MCF 10A (cell line): ENCODE measurements at regions not wholly inside any gene's neighbourhood (a gene's known extent, or its start where the extent isn't known, plus 50 kb on each side); places are given as distances from the start of the nearest gene placed in this dataset.

Source experiments
- BruUV-seq: library from RNA; stranded (reverse); fragments of 400-500 nt; replicated peaks from 2 replicates; lab custom pipeline; 2021; lab: Mats Ljungman, UMichigan
- CTCF ChIA-PET: fragments of 300-600 bp; sonication (Branson Sonifier 250); formaldehyde crosslinking; extraction: SDS; loops from one replicate; lab custom pipeline; 2021; ENCODE audit warnings: antibody characterized with exemption, inconsistent platforms; lab: Yijun Ruan, JAX
- POLR2A ChIA-PET: fragments of 300-600, 350-650 bp; sonication (Branson Sonifier 250); formaldehyde crosslinking; extraction: SDS; loops from one replicate; lab custom pipeline; 2020; ENCODE audit warnings: antibody characterized with exemption, inconsistent platforms; lab: Yijun Ruan, JAX
- DNase-seq: peaks from one replicate; pipeline ENCODE4 v3.0.0-alpha.2; 2018; ENCODE audit not compliant: unreplicated experiment
- H3K27ac Mint-ChIP-seq: one replicate; pipeline ENCODE4 v1.8.0; 2022; ENCODE audit warnings: mild to moderate bottlenecking, low read depth, mixed read lengths; ENCODE audit not compliant: unreplicated experiment
- H3K27me3 Mint-ChIP-seq: one replicate; pipeline ENCODE4 v1.8.0; 2022; ENCODE audit warnings: mixed read lengths; ENCODE audit not compliant: insufficient read depth, unreplicated experiment
- H3K36me3 Mint-ChIP-seq: one replicate; pipeline ENCODE4 v1.8.0; 2022; ENCODE audit warnings: mild to moderate bottlenecking, moderate library complexity, mixed read lengths; ENCODE audit not compliant: insufficient read depth, unreplicated experiment
- H3K4me1 Mint-ChIP-seq: one replicate; pipeline ENCODE4 v1.8.0; 2022; ENCODE audit warnings: mixed read lengths; ENCODE audit not compliant: insufficient read depth, unreplicated experiment
- H3K4me3 Mint-ChIP-seq: one replicate; pipeline ENCODE4 v1.8.0; 2022; ENCODE audit warnings: mild to moderate bottlenecking, moderate library complexity, mixed read lengths; ENCODE audit not compliant: unreplicated experiment
- H3K9me3 Mint-ChIP-seq: one replicate; pipeline ENCODE4 v1.8.0; 2022; ENCODE audit warnings: mixed read lengths; ENCODE audit not compliant: unreplicated experiment
- intact Hi-C: fragments of 100-400 bp; cut with micrococcal nuclease; formaldehyde crosslinking; loops from 2 replicates; pipeline ENCODE4 v1.14.1; 2022
- TF ChIP-seq, protein P1 (sequence below): fragments of 200-600 bp; IDR thresholded peaks from one replicate; pipeline ENCODE4 v1.8.0; 2022; ENCODE audit warnings: antibody characterized with exemption, mild to moderate bottlenecking; ENCODE audit not compliant: unreplicated experiment

DNA sequence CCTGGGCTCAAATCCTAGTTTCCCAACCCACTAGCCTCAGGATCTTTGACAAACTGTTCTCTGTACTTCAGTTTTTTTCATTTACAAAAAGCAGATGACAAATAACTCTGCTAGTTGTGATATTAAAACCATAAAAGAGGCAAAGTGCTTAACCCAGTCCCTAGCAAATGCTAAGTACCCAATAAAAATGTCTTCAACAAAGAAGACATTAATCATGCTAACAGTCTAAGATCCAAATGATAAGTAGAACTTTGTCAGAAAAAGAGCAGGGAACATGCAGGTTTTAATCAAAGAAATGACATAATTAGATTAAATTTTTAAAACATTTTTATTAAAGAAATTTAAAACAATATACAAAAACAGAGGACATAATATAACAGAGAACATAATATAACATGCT, 203.0 kb upstream of the ADRA1B start:
- Mint-ChIP-seq H3K27me3 (no peaks in the 10 kb centered on the region), H3K9me3 (peaks cover 15% of the 10 kb centered on the region), H3K4me3 (no peak overlapping the region), H3K4me1 (no peaks in the 10 kb centered on the region), H3K27ac (no peak overlapping the region), H3K36me3 (peaks cover 4% of the 10 kb centered on the region)
- TF ChIP-seq, protein P1, sequence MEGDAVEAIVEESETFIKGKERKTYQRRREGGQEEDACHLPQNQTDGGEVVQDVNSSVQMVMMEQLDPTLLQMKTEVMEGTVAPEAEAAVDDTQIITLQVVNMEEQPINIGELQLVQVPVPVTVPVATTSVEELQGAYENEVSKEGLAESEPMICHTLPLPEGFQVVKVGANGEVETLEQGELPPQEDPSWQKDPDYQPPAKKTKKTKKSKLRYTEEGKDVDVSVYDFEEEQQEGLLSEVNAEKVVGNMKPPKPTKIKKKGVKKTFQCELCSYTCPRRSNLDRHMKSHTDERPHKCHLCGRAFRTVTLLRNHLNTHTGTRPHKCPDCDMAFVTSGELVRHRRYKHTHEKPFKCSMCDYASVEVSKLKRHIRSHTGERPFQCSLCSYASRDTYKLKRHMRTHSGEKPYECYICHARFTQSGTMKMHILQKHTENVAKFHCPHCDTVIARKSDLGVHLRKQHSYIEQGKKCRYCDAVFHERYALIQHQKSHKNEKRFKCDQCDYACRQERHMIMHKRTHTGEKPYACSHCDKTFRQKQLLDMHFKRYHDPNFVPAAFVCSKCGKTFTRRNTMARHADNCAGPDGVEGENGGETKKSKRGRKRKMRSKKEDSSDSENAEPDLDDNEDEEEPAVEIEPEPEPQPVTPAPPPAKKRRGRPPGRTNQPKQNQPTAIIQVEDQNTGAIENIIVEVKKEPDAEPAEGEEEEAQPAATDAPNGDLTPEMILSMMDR: no peak
- ChIA-PET POLR2A (no interaction called here), CTCF (no interaction called here)
- BruUV-seq: no TSS peak
- no peak for DNase-seq
- intact Hi-C loops: no loop called here

- peaks cover 14% of the 10 kb centered on the region for H3K9me3 Mint-ChIP-seq
- H3K4me1 Mint-ChIP-seq: no peaks in the 10 kb centered on the region
- CTCF ChIA-PET: interaction anchor here (0.7 to 0.9 kb wide), 3 partner anchors 54 to 717 kb away, joined by 3 to 7 read pairs (median 4); no protein-coding TSS in a partner anchor
- BruUV-seq: no TSS peak
- TF ChIP-seq, protein P1: no peak
- H3K27me3 Mint-ChIP-seq: no peaks in the 10 kb centered on the region
- H3K4me3 Mint-ChIP-seq: no peak overlapping the region
- intact Hi-C loops: no loop called here
- DNase-seq: no peak
- H3K36me3 Mint-ChIP-seq: peaks cover 4% of the 10 kb centered on the region
- POLR2A ChIA-PET: interaction anchor here (0.9 to 1.0 kb wide), 2 partner anchors 8 to 18 kb away, joined by 3 to 4 read pairs; no protein-coding TSS in a partner anchor
- H3K27ac Mint-ChIP-seq: no peak overlapping the region
Observed at GRCh38 chr5:159713773-159714172, 202.5 kb upstream of the ADRA1B start.

DNA sequence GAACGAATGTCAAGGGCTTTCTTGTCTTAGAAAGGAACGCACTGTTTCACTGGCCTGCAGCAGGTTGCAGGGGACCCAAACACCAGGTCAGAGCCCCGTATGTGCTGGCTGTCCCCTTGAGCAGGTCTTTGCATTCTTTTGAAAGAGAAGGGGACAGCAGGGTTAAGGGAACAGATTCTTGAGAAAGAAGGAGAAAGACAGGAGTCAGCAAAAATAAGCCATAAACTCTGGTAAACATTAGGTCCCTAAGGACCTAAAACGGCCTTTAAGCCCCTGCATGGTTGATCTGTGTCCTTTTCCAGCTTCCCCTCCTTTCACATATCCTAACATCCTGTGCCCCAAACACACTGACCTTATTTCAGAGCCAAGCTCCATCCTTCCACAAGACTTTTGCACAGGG, 190.8 kb upstream of the ADRA1B start:
- TF ChIP-seq, protein P1: no peak
- Mint-ChIP-seq H3K27ac (no peak overlapping the region), H3K27me3 (peaks cover 13% of the 10 kb centered on the region), H3K4me3 (no peak overlapping the region), H3K36me3 (no peaks in the 10 kb centered on the region), H3K9me3 (no peaks in the 10 kb centered on the region), H3K4me1 (no peaks in the 10 kb centered on the region)
- no peak for DNase-seq
- intact Hi-C loops: no loop called here
- BruUV-seq: no TSS peak
- ChIA-PET CTCF (interaction anchor here (0.7 to 1.1 kb wide), 2 partner anchors 16 to 937 kb away, joined by 3 read pairs; no protein-coding TSS in a partner anchor), POLR2A (no interaction called here)

DNA sequence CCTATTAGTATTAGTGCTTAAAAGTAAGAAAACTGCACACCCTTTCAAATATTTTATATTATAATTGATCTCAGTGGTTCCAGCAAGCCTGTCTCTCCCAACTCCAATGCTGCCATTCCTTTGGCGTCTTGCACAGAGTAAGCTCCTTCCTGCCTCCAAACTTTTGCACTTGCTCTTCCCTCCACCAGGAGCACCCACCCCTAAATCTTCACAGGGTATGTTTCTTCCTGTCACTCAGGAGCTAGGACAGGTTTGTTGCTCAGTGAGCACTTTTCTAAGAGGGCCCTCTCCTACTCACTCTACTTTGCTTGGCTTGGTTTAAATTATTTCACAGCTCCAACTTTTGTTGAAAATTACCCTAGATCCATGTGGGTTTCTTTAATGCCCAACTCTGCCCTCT, 189.1 kb upstream of the ADRA1B start:
- Mint-ChIP-seq H3K9me3 (no peaks in the 10 kb centered on the region), H3K4me1 (no peaks in the 10 kb centered on the region), H3K27me3 (peaks cover 13% of the 10 kb centered on the region), H3K27ac (no peak overlapping the region), H3K4me3 (no peak overlapping the region), H3K36me3 (no peaks in the 10 kb centered on the region)
- CTCF ChIA-PET: interaction anchor here (0.6 to 0.7 kb wide), 2 partner anchors 9 to 138 kb away, joined by 3 read pairs; no protein-coding TSS in a partner anchor
- TF ChIP-seq, protein P1: no peak
- intact Hi-C loops: no loop called here
- BruUV-seq: no TSS peak
- POLR2A ChIA-PET: interaction anchor here (0.8 to 1.9 kb wide), 3 partner anchors 8 to 11 kb away, joined by 3 to 6 read pairs (median 3); no protein-coding TSS in a partner anchor
- no peak for DNase-seq
